Thyroid gland (tissue), 4 donors: ENCODE measurements at regions not wholly inside any gene's neighbourhood (a gene's known extent, or its start where the extent isn't known, plus 50 kb on each side); places are given as distances from the start of the nearest gene placed in this dataset.
A peak's percentile ranks its signal among the peaks of the same experiment; 100 is the strongest.

Experiments used
- POLR2A ChIP-seq, 2 donors: fragments of 450-650 bp; IDR thresholded peaks; one replicate each; pipeline ENCODE4 v1.6.1; 2017; ENCODE audit warnings: antibody characterized with exemption in 2 of 2, mild to moderate bottlenecking in 2 of 2, moderate library complexity in 1 of 2
- TF ChIP-seq, protein P1 (sequence below), 6 experiments: fragments of 200-600 bp in 3 of 6; fragments of 450-650 bp in 3 of 6; sonication (generic) in 3 of 6; IDR thresholded peaks; one replicate each; pipeline ENCODE4 v1.5.1; 2016 to 2019; ENCODE audit warnings: antibody characterized with exemption in 6 of 6, mild to moderate bottlenecking in 2 of 6, inconsistent platforms in 1 of 6, moderate library complexity in 1 of 6

DNA sequence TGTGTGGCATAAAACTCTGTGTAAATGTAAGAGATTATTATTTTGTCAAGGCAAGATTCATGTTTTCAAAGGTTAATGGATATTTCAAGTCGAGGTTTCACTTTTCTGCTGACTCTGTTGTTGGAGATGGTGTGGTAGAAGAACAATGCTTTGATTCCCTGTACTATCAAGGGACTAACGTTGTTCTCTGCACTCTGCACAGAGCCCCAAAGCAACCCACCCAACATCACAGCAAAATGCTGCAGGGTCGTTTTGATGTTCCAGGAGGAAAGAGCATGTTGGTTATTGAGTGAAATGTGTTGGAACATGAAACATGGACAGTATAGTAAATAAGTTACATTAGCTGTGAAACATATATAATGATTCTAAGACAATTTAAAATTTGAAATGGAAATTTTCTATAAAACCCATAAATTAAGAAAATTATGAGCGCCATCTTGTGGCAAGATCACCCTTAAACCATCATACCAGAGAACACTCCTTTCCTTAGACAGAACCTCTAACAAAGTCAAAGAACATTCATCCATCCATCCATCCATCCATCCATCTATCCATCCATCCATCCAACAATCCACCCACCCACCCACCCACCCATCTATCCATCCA lies 164.4 kb upstream of the ZBED5 start:
- TF ChIP-seq, protein P1, sequence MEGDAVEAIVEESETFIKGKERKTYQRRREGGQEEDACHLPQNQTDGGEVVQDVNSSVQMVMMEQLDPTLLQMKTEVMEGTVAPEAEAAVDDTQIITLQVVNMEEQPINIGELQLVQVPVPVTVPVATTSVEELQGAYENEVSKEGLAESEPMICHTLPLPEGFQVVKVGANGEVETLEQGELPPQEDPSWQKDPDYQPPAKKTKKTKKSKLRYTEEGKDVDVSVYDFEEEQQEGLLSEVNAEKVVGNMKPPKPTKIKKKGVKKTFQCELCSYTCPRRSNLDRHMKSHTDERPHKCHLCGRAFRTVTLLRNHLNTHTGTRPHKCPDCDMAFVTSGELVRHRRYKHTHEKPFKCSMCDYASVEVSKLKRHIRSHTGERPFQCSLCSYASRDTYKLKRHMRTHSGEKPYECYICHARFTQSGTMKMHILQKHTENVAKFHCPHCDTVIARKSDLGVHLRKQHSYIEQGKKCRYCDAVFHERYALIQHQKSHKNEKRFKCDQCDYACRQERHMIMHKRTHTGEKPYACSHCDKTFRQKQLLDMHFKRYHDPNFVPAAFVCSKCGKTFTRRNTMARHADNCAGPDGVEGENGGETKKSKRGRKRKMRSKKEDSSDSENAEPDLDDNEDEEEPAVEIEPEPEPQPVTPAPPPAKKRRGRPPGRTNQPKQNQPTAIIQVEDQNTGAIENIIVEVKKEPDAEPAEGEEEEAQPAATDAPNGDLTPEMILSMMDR (IDR thresholded peaks at IDR 0.05), result peak in 5 of 6 experiments; percentile 18 to 57 (median 51)
- TF ChIP-seq POLR2A (IDR thresholded peaks at IDR 0.05), result no peak
